CD4-positive, alpha-beta T cell treated with Interferon gamma for 1 hour (primary cell): ENCODE measurements at regions not wholly inside any gene's neighbourhood (a gene's known extent, or its start where the extent isn't known, plus 50 kb on each side); places are given as distances from the start of the nearest gene placed in this dataset.
"Not testable (repeated sequence)": the region's sequence is repeated elsewhere in the genome, so short reads cannot be mapped to it uniquely, and the experiment has no call there.

ENCODE experiments used
- DNase-seq: peaks from one replicate; pipeline ENCODE4 v3.0.0-alpha.2; 2020

- DNase-seq, result not testable (repeated sequence)
Observed at GRCh38 chr15:81705727-81706126, 331.7 kb upstream of the TMC3 start.

- DNase-seq, result no peak
Observed at GRCh38 chr15:81686021-81686420, 312.0 kb upstream of the TMC3 start.

GRCh38 chr15:81685237-81685636 is 311.2 kb upstream of the TMC3 start:
- DNase-seq, result no peak

GRCh38 chr15:81680829-81681228 is 306.8 kb upstream of the TMC3 start:
- no peak for DNase-seq

- DNase-seq, result no peak
Observed at GRCh38 chr15:81666839-81667238, 292.8 kb upstream of the TMC3 start.

GRCh38 chr15:81660976-81661375 is 287.0 kb upstream of the TMC3 start:
- no peak for DNase-seq

GRCh38 chr15:81653259-81653658 is 279.2 kb upstream of the TMC3 start:
- no peak for DNase-seq

GRCh38 chr15:81645470-81645869 is 271.5 kb upstream of the TMC3 start:
- DNase-seq, result no peak

GRCh38 chr15:81643771-81644170 is 269.8 kb upstream of the TMC3 start:
- no peak for DNase-seq

- no peak for DNase-seq
Observed at GRCh38 chr15:81642451-81642990, 268.5 kb upstream of the TMC3 start.

GRCh38 chr15:81636064-81636463 is 262.1 kb upstream of the TMC3 start:
- DNase-seq, result not testable (repeated sequence)

GRCh38 chr15:81633889-81634288 is 259.9 kb upstream of the TMC3 start:
- no peak for DNase-seq

GRCh38 chr15:81625896-81626295 is 251.9 kb upstream of the TMC3 start:
- DNase-seq, result no peak

GRCh38 chr15:81619002-81619401 is 245.0 kb upstream of the TMC3 start:
- no peak for DNase-seq

- DNase-seq, result no peak
Observed at GRCh38 chr15:81612631-81613030, 238.6 kb upstream of the TMC3 start.

GRCh38 chr15:81611679-81612078 is 237.7 kb upstream of the TMC3 start:
- DNase-seq, result no peak

- no peak for DNase-seq
Observed at GRCh38 chr15:81608309-81608829, 234.4 kb upstream of the TMC3 start.

- DNase-seq, result no peak
Observed at GRCh38 chr15:81604713-81605112, 230.7 kb upstream of the TMC3 start.

- DNase-seq, result no peak
Observed at GRCh38 chr15:81596159-81596865, 222.3 kb upstream of the TMC3 start.

GRCh38 chr15:81595752-81596151 is 221.7 kb upstream of the TMC3 start:
- no peak for DNase-seq

- DNase-seq, result no peak
Observed at GRCh38 chr15:81589671-81590070, 215.7 kb upstream of the TMC3 start.

- no peak for DNase-seq
Observed at GRCh38 chr15:81575436-81576123, 201.6 kb upstream of the TMC3 start.

- no peak for DNase-seq
Observed at GRCh38 chr15:81573098-81573746, 199.2 kb upstream of the TMC3 start.

GRCh38 chr15:81572190-81572589 is 198.2 kb upstream of the TMC3 start:
- DNase-seq, result no peak
